Activated CD4-positive, alpha-beta T cell treated with anti-CD3 and anti-CD28 coated beads, Interleukin-2, Interleukin-4, amounts not matched to agents 100 ng/mL and 50 ng/mL, durations not matched to agents 16 hours and 8 hours (primary cell): ENCODE measurements at regions not wholly inside any gene's neighbourhood (a gene's known extent, or its start where the extent isn't known, plus 50 kb on each side); places are given as distances from the start of the nearest gene placed in this dataset.
"Not testable (repeated sequence)": the region's sequence is repeated elsewhere in the genome, so short reads cannot be mapped to it uniquely, and the experiment has no call there.

Experiments used
- DNase-seq: peaks from one replicate; pipeline ENCODE4 v3.0.0-alpha.2; 2020; ENCODE audit warnings: low spot score

DNA sequence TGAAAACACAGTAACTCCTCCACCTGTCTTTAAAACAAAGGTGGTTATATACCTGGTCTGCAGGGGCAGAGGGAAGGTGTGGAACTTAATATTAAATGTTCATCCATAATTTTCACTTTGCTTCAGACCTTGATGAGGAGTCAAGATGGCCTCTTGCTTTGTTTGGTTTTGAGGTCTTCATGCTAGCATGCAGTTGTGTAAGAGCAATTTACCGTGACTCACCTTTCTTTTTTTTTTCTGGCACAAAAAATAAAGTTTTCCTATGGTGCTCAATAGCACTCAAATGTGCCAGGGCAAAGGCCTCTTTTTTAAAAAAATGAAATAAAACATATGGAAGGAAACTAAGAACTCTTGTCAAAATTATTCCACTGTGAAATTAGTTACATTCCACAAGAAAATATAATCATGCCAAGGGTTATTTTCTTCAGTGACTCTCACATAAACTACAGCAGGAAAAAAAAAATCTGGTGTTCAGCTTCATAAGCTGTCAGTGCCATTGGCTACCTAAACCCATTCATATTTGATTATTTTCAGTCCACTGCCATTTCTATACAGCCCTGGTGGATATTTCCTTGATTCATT lies 128.2 kb downstream of the SLC7A11 start:
- no peak for DNase-seq

DNA sequence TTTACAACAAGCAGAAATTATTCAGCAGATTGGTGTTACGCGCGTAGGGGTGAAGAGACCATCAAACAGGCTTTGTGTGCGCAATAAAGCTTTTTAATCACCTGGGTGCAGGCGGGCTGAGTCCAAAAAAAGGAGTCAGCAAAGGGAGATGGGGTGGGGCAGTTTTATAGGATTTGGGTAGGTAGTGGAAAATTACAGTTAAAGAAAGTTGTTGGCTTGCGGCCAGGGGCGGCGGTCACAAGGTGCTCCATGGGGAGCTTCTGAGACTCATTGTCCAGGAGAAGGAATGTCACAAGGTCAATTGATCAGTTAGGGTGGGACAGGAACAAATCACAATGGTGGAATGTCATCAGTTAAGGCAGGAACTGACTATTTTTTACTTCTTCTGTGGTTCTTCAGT lies 129.3 kb downstream of the SLC7A11 start:
- DNase-seq: not testable (repeated sequence)

DNA sequence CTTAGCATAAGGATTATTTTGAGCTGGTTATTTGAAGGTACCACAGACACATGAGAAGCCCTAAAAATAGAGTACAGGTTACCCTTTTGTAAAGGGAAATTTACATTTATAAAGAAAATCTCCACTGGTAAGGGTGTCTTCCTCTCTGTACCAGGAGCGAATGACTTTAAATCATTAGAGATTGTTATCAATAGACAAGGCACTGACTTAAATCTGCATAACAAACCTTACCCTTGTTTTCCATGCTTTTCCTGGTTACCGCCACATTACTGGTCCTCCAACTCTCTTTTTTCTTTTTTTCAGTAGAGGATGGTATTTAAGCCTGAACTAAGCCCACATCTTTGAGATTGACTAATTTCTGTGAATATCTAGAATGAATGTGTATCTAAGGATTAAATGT lies 129.8 kb downstream of the SLC7A11 start:
- DNase-seq: no peak

GRCh38 chr4:138111462-138112000 lies 130.6 kb downstream of the SLC7A11 start:
- no peak for DNase-seq

DNA sequence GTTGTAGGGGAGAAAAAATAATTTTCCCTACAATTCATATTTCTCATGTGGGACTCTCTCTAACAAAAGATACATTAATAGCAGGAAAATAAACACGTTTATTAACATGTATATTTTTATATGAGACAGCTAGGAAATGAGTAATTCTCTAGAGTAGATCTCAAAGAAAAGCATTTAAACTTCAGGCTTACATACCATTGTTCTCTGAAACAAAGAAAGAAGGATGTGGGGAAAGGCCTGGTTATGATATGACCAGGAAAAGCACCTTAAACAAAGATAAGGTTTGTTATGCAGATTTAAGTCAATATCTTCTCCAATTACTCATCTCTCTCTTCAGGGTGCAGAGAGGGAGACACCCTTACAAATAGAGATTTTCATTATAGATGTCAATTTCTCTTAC lies 131.3 kb downstream of the SLC7A11 start:
- DNase-seq: no peak

DNA sequence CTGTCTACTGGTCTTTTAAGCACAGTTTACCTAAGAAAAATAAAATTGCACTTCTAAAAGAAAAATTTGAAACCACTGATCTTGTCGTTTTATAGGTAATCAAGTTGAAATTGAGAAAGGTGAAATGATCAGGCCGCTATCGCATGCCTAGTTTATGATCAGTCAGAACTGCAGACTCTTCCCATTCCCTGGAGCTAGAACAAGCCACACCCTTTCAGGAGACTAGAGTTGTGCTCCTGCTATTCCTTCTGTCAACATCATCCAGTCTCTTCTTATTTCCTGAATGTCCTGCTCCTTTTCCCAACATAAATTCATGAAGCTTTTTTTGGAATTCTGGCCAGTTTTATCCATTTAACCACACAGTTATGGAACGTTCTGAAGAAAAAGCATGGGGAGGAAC lies 135.1 kb downstream of the SLC7A11 start:
- no peak for DNase-seq

- no peak for DNase-seq
Observed at GRCh38 chr4:138105331-138105730, 136.8 kb downstream of the SLC7A11 start.

- no peak for DNase-seq
Observed at GRCh38 chr4:138104284-138104680, 137.9 kb downstream of the SLC7A11 start.

GRCh38 chr4:138103597-138104283 lies 138.4 kb downstream of the SLC7A11 start:
- no peak for DNase-seq

DNA sequence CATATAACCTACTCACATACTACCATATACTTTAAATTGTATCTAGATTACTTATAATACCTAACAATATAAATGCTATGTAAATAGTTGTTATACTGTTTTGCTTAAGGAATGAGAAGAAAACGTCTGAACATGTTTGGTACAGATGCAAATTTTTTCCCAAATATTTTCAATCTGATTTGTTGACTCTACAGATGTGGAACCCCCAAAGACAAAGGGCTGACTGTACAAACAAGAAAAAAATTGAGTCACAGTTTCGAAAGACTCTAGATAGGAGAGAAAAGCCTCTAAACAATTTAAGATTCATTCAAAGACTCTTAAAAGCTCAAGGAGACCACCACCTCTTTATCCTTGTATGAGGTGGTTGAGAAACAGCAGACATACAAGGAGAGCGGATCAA lies 142.8 kb downstream of the SLC7A11 start:
- DNase-seq: no peak

- no peak for DNase-seq
Observed at GRCh38 chr4:138097912-138098600, 144.1 kb downstream of the SLC7A11 start.

DNA sequence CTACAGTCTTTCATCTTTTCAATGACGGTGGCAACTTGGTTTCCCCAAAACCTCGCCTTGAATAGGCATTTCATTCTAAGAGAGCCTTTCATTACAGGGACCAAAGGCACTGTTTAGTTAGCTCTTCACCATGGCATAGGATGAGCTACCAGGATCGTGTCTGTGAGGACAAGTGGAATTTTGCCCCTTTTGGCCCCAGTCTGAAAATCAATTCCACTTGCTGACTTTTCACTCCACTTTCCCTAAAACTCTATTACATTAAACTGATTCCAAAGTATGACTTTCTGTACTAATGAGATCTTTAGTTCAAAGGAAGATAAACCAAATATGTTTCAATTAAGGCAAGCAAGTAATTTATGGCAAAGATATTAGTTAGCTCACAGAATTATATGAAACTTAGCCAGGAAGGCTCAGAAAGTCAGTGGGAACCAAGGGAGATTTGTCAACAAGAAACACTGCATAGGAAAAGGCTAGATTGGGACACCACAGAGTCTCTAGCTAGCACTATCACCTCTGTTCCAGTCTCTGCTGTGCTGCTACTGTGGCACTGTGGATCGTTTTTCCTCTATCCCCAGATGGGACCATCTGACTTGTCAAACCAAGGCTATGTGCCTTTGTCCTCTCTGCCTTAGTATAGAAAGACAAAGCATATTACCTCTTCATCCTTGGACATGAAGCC lies 145.6 kb downstream of the SLC7A11 start:
- DNase-seq: no peak

DNA sequence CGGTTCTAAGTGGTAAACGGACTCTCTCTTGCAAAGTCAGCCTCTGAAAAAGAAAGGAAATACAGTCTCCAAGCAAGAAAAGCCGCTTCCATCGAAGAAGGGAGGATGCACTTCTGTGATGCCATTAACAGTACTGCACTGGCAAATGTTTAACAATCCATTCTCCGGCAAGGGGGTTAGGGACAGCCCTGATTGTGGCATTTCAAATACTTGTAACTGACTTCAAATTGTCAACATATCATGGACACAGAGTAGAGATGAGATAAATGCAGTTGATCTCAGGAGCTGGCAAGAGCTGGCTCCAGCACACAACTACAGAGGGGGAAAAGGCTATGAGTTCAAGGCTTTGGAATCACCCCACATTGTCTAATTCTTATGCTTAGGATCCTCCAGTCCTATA lies 146.8 kb downstream of the SLC7A11 start:
- DNase-seq: no peak

DNA sequence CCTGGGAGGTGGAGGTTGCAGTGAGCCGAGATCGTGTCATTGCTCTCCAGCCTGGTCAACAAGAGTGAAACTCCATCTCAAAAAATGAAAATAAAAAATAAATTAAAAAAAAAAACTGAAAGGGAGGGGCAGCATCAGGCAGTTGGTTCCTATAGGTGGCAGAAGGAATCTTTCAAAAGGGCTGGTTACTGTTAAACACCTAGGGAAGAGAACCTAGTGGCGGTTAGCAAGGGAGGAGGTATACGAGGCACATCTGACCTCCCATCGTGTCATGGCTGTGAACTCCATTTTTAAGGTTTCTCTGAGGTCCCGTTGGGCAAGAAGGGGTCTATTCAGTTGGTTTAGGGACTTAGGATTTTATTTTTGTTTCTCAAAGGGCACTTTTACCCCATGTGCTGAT lies 150.1 kb downstream of the SLC7A11 start:
- no peak for DNase-seq

GRCh38 chr4:138090918-138091676 lies 151.1 kb downstream of the SLC7A11 start:
- DNase-seq: no peak

GRCh38 chr4:138090150-138090917 lies 151.8 kb downstream of the SLC7A11 start:
- peak; percentile 44 for DNase-seq

- no peak for DNase-seq
Observed at GRCh38 chr4:138088449-138089208, 153.5 kb downstream of the SLC7A11 start.

- DNase-seq: no peak
Observed at GRCh38 chr4:138087066-138087719, 155.0 kb downstream of the SLC7A11 start.

- no peak for DNase-seq
Observed at GRCh38 chr4:138086611-138087041, 155.5 kb downstream of the SLC7A11 start.
